ENCODE measurements at regions not wholly inside any gene's neighbourhood (a gene's known extent, or its start where the extent isn't known, plus 50 kb on each side); places are given as distances from the start of the nearest gene placed in this dataset.

GRCh38 chr21:35335951-35336446 is 286.9 kb upstream of the RUNX1 start:
- Mint-ChIP-seq H3K4me3 (no peak overlapping the region), H3K36me3 (ENCODE audit: low read depth) (peaks cover 1% of the 10 kb centered on the region), H3K9me3 (peaks cover 10% of the 10 kb centered on the region), H3K27ac (no peak overlapping the region), H3K27me3 (peaks cover 6% of the 10 kb centered on the region), H3K4me1 (ENCODE audit: low read depth) (peaks cover 13% of the 10 kb centered on the region)
- ChIA-PET POLR2A (no interaction called here), CTCF (interaction anchor here (2.1 kb wide), 1 partner anchor 285 kb away, joined by 4 read pairs; no protein-coding TSS in a partner anchor)
- no peak for TF ChIP-seq CTCF (IDR thresholded peaks at IDR 0.05)
- DNase-seq: no peak
- intact Hi-C loops (cut with micrococcal nuclease): no loop called here
- peak; percentile 27 for ATAC-seq

- Mint-ChIP-seq H3K4me3 (no peak overlapping the region), H3K9me3 (peaks cover 8% of the 10 kb centered on the region), H3K4me1 (ENCODE audit: low read depth) (peaks cover 10% of the 10 kb centered on the region), H3K27ac (no peak overlapping the region), H3K36me3 (ENCODE audit: low read depth) (no peaks in the 10 kb centered on the region), H3K27me3 (peaks cover 4% of the 10 kb centered on the region)
- ATAC-seq: no peak
- intact Hi-C loops (cut with micrococcal nuclease): no loop called here
- no peak for DNase-seq
- TF ChIP-seq CTCF (IDR thresholded peaks at IDR 0.05): no peak
- CTCF ChIA-PET: no interaction called here
- POLR2A ChIA-PET: no interaction called here
Measured at GRCh38 chr21:35333831-35334618, 284.9 kb upstream of the RUNX1 start.

GRCh38 chr21:35332841-35333426 is 283.8 kb upstream of the RUNX1 start:
- H3K27ac Mint-ChIP-seq: no peak overlapping the region
- CTCF ChIA-PET: no interaction called here
- TF ChIP-seq CTCF (IDR thresholded peaks at IDR 0.05): no peak
- intact Hi-C loops (cut with micrococcal nuclease): no loop called here
- H3K4me3 Mint-ChIP-seq: no peak overlapping the region
- DNase-seq: no peak
- H3K27me3 Mint-ChIP-seq: peaks cover 2% of the 10 kb centered on the region
- peaks cover 10% of the 10 kb centered on the region for H3K4me1 Mint-ChIP-seq (ENCODE audit: low read depth)
- H3K9me3 Mint-ChIP-seq: peaks cover 2% of the 10 kb centered on the region
- ATAC-seq: no peak
- POLR2A ChIA-PET: interaction anchor here (0.7 kb wide), 1 partner anchor 13 kb away, joined by 3 read pairs; no protein-coding TSS in a partner anchor
- no peaks in the 10 kb centered on the region for H3K36me3 Mint-ChIP-seq (ENCODE audit: low read depth)

- H3K36me3 Mint-ChIP-seq (ENCODE audit: low read depth): no peaks in the 10 kb centered on the region
- H3K4me1 Mint-ChIP-seq (ENCODE audit: low read depth): peaks cover 5% of the 10 kb centered on the region
- no peak for DNase-seq
- no peak overlapping the region for H3K4me3 Mint-ChIP-seq
- TF ChIP-seq CTCF (IDR thresholded peaks at IDR 0.05): no peak
- no peak overlapping the region for H3K27ac Mint-ChIP-seq
- intact Hi-C loops (cut with micrococcal nuclease): no loop called here
- peaks cover 2% of the 10 kb centered on the region for H3K9me3 Mint-ChIP-seq
- ChIA-PET POLR2A (no interaction called here), CTCF (interaction anchor here (0.9 to 1.4 kb wide), 2 partner anchors 8 to 13 kb away, joined by 3 to 4 read pairs; no protein-coding TSS in a partner anchor)
- peaks cover 7% of the 10 kb centered on the region for H3K27me3 Mint-ChIP-seq
- no peak for ATAC-seq
Measured at GRCh38 chr21:35329940-35330660, 281.0 kb upstream of the RUNX1 start.

All from activated CD8-positive, alpha-beta T cell treated with anti-CD3 and anti-CD28 coated beads for 36 hours (primary cell).